ENCODE measurements at regions not wholly inside any gene's neighbourhood (a gene's known extent, or its start where the extent isn't known, plus 50 kb on each side); places are given as distances from the start of the nearest gene placed in this dataset.

DNA sequence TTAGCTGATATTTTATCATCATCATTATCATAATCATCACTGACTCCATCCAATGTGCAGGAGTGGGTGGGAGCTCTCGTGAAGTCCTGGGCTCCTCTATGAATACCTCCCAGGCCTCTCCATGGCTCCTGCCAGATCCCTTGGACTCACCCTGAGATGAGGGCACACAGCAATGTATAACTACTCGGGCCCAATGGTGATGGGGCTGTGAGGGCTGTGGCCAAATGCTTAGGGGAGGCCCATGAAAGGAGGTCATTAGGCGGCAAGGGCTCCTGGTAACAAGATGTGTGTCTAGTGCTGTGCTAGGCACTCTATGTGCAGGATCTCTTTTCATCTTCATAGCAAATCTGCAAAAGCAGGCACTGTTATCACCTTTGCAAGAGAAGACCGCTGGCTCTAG, 270.9 kb downstream of the GLRX3 start:
- DNase-seq: no peak

DNA sequence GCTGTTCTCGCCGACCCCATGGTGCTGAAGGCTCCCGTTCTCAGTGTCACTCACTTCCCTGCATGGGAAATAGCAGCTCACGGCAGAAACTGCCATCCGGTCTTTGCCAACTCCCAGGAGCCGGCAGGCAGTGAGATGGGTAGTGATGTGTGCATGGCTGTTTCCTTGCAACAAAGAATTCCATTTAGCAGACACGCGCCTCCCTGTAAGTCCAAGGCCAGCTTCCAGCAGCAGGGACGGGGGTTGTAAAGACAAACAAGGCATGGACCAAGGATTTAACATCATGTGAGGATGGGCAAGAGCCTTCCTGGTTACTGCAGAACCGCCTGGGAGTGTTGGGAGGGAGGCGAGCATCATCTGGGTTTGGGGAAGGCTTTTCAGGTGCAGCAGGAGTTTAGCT, 273.1 kb downstream of the GLRX3 start:
- no peak for DNase-seq

DNA sequence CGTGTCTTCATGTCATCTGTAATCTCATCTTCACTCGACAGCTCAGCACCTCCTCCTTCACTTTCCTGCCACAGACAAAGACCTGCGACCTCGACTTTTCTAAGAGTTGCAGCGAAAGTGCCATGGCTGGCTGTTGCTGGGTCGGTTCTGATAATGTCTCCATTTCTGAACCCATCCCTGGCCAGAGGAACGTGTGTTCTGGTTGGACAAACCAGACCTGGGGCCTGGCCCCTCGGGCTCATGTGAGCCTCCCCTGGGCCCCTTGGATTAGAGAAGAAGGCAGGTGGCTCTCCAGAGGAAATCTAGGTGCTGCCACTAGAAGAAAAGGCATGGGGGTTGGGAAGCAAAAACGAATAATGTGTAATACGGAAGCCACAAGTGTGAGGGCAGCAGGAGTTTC, 273.7 kb downstream of the GLRX3 start:
- no peak for DNase-seq

DNA sequence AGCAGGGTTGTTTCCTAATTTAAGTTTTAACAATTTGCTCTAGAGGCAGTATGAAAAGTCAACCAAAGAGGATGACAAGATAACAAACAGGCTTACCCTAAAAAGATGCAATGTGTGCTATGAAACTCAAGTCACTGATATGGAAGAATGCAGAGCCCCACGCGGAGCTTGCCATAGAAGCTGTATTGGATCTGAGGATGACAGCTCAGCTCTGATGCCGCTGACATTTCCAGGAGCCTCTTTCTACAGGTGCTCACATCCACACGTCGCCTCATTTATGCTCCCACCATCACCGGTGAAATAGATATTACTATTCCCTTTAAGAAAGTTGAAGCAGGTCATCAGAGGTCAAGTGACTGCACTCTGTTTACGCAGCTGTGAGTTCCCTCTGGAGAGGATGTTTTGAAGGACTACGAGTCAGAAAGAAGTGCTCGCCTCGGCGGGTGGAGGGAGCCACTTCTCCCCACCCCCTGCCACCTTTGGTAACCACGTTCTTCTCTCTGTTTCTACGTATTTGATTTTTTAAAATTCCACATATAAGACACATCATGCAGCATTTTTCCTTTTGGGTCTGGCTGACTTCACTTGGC, 275.4 kb downstream of the GLRX3 start:
- no peak for DNase-seq

DNA sequence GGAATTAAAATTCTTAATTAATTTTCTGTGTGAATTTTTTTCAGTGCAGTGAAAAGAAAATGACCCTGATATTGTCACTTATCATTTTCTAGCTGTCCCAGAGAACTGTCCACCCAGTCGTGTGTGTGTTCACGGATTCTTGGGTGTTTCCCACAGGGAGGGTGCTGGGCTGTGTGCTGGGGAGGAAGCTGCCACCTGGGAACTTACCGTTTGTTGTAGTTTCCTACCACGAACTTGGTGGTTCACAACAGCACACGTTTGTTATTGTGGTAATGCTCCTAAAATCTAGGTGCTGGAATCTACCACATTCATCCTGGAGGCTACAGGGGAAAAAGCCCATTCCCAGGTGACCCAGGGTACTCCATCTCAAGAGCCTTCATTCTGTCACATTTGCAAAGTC, 276.1 kb downstream of the GLRX3 start:
- no peak for DNase-seq

DNA sequence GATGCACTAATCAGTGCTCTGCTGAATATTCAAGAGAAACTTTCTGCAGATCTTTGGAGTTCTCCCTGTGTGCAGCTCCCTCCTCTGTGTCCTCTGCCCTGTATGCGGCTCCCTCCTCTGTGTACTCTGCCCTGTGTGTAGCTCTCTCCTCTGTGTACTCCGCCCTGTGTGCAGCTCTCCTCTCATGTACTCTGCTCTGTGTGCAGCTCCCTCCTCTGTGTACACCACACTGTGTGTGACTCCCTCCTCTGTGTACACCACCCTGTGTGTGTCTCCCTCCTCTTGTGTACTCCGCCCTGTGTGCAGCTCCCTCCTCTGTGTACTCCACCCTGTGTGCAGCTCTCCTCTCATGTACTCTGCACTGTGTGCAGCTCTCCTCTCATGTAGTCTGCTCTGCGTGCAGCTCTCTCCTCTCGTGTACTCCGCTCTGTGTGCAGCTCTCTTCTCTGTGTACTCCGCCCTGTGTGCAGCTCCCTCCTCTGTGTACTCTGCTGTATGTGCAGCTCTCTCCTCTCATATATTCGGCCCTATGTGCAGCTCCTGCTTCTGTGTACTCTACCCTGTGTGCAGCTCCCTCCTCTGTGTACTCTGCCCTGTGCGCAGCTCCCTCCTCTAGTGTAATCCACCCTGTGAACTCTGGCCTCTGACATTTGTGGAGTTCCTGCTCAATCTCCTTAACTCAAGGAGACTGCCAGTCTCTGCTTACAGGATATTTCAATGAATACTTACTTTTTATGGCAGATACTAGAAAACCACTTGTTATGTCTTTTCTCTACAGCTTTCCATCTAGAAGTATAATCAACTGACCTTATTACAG, 280.4 kb downstream of the GLRX3 start:
- DNase-seq: no peak

DNA sequence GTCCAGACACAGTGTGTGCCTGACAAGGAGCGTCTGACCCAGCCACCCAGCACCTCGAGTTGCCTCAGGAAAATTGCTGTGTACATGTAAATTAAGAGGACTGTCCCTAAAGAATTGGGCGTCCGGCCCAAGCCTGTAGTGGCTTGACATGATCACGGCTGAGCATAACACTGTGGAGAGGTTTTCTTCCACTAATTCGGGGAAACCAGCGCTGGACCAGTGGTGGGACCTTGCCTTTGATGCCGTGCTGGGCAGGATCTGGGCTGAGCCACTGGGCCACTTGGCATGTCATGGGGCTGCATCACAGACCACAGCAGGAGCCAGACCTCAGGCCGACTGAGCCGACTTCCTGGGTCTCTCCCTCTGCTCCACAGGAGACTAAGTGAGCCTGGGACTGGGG, 282.5 kb downstream of the GLRX3 start:
- no peak for DNase-seq

DNA sequence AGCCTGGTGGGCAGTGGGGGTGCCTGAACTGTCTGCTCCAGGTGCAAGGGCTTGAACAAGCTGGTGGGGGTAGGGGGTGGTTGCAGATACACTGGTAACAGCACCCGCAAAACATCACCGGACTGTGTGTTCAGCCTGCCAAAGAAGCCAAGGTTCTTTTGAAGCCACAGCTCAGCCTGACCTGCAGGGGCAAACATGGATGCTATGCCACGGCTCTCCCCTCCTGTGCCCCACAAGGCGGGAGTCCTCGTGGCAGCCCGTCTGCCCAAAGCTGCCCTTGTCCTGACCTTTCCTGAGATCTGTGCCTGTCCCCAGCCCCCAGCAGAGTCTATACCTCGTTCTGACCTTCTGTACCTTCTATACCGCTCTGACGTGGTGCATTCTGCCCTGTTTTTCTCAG, 285.7 kb downstream of the GLRX3 start:
- no peak for DNase-seq

DNA sequence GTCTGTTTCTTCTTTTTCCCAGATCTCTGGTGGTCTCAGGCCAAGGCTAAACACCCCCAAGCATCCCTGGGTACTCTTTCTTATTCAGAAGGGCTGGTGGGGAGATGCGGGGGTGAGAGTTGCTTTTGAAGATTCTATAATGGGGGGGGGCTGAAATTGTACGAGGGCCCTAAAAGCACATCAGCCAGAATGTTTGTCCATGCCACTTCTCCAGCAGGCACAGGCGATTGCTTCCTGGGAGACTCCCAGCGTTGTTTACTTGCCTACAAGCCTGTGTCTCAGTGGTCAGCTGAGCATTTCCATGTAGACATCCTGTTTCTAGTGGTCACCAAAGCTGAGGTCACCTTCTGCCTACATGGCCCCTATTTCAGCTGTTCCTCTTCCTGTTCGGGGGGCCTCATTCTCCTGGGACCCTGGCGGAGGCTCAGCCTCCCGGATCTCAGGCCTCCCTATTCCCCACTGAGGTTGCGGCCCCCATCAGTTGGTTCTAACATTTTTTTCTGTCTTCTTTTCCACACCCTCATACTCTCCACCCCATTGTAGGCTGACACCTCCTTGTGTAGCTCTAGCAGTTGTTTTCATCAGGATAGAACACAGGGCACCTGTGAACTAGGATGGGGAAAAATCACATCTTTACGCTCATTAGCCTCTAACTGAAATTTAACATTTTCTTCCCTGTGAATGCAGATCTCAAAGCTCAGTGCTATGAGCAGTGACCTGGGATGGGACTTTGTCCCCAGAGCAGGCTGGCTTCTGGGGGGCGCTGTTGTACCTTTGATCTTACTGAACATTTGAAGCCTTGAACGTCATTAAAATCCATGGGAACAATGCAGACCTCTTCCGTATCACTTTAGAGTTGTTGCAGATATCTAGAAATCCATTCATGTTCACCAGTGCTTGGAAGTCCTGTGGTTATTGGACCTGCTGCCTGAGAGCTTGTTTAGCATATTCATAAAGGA, 286.5 kb downstream of the GLRX3 start:
- DNase-seq: no peak

DNA sequence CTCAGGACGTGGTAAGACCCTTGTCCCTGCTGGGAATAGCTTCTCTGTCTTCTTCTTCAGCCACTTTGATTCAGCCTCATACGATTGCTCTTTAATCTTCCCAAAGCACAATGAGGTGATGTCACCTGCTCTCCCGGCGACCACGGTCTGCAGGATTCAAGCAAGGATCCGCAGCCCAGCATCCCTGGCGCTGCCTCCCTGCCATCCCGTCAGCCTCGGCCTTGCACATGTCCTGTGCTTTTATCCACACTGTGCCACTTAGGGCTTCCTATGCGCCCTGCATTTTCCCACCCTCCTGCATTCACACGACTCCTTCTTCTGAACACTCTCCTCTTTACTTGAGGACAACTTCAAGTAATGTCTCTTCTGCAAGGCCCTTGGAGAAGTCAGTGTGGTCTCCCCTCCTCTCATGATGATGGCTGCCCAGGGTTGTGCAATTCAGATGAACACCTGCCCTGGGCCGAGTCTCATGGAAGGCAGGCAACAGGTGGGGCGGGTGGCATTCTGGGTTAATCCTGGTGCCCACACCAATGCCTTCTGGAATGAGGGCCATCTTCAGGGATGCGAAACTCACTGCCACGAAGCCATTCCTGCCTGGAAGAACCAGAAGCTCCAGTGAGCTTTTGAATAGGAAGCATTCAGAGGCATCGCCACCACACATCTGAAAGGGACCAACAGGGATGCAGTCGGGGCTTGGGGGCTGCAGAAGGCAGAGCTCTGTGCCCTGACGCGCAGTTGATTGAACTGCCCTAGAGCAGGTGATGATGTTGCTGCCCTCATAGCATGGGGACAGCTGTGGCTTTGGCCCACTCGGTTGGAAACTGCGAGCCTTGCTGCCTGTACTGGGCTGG, 287.5 kb downstream of the GLRX3 start:
- DNase-seq: no peak

DNA sequence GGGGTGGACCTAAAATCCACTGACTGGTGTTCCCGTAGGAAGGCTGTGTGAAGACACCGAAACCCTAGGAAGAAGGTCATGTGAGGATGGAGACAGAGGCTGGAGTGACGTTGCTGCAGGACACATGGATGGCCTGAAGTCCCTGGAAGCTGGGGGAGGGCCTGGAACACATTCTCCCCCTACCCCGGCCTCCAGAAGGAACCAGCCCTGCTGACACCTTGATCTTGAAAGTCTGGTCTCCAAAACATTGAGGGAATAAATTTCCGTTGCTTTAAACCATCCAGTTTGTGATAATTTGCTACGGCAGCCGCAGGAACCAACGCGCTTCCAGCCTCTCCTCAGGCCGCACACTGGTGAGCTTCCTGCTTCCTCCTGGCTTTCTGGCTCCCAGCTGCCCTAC, 288.2 kb downstream of the GLRX3 start:
- DNase-seq: no peak

DNA sequence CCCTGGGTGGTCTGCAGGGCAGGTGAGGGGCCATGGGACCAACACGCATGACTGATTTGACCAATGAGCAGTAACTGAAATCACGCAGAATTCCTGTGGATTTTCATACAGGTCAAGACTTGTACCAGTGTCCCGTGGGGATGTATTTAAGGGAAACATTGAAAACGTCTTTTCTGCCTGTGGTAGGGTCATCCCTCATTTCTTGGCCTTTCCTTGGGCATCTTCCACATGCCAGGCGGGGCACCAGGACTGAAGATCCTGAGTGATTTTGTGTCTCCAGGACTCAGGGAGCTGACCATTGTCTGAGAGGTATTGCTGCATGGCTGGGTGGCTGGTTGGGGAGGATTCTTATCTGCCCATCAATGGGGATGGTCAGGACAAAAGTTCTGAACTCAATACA, 289.0 kb downstream of the GLRX3 start:
- DNase-seq: no peak

DNA sequence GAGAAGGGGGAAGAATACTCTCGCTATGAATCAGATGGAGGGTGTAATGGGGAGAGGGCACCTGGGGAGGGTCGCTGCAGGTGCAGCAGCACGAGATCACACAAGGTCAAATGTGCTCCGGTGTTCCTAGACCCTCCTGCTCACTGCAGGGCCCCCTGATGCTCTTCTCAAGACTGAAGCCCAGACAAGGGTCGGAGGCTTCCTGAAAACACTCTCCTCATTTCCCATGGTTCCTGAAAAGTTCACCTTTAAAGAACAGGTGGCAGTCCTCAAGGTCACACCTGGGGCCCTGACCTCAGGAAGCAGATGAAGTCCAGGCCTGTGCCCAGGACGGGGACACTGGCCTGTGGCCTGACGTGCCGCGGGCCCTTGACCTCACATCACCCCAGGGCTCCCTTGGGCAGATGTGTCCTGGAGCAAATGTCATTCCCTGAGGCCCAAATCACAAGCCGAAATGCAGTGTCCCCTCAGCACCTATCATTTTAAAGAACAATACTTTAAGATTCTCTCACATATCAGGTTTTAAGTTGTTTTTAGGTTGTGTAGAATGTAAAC, 289.8 kb downstream of the GLRX3 start:
- no peak for DNase-seq

DNA sequence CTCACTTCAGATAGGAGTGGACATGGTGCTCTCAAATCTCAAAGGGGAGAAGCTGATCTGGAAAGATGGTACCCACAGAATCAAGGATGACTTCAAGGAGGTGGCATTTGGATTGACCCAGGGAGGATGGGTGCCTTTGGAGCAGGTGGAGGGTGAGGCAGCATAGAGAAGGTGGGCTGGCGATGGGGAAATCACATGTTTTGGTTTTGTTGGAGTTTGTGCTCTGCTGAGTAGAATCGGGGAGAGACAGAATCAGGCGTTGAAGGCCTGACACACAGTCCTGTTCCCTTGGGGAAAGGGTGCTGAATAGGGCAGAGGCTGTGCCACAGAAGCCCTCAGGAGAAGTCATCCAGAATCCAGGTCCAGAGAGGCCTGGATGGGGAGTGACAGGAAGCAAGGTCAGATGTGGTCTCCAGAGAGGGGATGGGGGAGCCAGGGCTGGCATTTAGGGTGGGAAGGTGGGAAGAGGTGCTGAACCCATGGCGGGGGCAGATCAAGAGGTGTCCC, 291.1 kb downstream of the GLRX3 start:
- DNase-seq: no peak

DNA sequence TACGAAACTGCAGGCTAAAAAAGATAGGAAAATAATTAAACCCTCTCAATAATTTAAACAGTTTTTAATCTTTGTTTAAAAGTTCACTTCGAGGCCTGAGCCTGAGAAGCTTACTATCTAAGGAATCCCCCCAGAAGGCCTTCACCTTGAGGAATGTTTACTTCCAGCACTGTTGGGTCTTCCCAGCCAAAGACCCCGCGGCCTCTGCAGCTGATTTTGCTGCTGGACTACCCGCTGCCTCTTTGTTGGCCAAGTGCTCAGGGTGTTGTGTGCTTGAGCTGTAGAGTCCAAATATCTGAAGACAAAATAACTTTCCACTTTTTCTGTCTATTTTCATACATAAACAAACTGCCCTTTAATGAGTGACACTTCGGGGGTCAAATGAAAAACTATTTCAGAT, 292.7 kb downstream of the GLRX3 start:
- no peak for DNase-seq

DNA sequence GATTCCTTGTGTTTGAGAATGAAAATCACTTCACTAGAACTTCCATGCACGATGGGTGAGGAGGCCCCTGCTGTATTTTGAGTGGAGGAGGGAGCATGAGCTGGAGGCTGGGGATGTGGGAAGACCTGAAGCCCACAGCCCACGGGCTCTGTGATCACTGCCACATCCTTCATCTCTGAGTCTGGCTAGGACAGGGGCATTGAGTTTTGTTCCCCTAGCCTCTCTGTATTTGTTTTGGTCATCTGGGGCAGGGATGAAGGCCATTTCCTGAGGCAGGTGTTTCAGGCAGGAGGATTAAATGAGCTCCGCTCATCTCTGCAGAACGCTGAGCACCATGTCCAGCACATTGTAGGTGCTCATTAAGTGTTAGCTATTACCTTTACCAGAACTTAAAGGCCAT, 293.6 kb downstream of the GLRX3 start:
- no peak for DNase-seq

DNA sequence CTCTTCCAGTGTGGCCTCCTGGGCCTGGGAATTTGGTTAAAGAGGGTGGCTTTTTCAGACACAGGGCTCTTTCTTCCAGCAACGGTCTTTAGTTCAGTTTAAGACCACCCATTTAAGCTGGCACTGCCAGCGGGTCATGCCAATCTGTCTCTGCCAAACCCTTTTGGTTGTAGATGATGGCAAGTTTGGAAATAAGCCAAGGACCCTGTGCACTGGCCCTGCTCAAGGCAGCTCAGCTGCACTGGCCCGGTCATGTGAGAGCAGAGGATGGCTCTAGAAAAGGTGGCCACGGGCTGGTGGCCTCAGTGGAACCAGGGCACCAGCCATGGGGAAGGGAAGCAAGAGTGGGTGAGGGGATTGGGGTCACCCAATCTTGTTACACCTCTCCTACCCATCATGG, 294.1 kb downstream of the GLRX3 start:
- no peak for DNase-seq

DNA sequence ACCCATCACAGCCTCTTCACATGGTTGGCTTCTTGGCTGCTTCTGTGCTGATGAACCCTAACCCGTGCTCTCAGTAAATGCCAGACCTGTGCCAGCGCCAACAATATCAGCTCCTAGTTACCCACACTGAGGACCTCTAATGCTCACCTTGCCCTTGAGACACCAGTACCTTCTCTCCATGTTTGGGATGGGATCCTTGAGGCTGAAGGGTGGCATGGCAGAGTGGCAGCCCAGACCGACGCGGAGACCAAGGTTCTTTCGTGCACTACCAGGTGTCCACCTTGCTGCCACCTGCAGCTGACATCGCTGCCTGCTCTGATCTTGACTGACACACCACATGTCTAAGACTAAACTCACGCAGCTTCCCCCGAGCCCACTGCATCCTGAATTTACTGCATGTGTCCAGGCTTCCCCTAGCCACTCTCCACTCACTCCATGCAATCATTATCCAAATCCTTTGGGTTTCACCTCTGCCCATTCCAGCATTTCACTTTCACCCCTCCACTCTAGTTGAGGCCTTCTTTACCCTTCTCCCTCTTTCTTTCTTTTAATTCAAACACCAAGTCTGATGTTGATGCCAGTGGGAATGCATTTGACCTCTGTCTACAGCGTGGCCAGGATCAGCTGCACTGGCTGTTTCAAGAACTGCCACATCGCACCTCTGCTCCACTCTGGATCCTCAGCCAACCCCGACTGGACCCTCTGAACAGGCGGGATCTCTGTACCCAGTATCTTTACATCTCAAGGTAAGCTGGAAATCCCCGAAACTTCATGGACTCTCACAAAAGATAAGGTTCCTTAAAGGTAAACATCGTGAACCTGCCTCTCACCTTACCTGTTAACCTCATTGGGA, 294.9 kb downstream of the GLRX3 start:
- DNase-seq: no peak

DNA sequence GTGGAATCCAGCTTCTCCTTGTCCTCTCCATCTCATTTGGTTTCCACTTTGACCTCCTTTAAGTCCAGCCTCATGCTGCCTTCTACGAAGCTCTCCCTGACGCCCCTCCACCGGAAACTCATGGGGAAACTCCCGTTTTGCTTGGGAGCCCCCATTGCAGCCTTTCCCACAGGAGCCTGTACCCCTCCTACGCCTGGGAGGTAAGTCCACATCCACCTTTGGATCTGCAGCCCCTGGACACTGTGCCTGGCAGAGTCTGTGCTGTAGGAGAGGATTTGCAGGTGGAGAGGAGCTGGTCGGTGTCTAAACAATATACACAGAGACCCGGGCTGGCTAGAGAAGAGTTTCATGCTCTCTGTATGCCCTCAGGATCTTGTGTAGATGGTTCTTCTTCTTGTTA, 296.1 kb downstream of the GLRX3 start:
- DNase-seq: no peak

DNA sequence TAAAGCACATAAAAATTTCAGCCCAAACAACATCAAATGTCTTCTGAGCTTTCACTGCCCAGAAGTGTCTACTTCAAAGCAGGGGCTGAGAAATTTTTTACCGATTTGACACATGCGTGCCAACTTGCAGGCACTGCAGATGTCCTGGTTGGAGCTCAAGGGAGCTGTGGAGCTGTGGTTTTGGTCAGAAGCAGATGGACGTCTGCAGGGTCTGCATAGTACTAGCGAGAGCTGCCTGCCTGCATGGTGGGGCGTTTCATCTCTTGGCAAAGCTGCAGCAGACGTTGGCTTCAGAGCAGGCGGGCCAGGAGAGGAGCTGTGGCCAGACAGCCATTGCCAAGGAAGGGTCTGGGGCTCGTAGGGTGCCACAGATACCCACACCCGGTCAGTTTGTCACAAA, 296.7 kb downstream of the GLRX3 start:
- no peak for DNase-seq
